Mammary epithelial cell (primary cell): ENCODE measurements at regions not wholly inside any gene's neighbourhood (a gene's known extent, or its start where the extent isn't known, plus 50 kb on each side); places are given as distances from the start of the nearest gene placed in this dataset.

Source experiments
- EZH2 ChIP-seq: IDR thresholded peaks from 2 replicates; pipeline ENCODE4 v1.6.1; 2012; ENCODE audit warnings: low read length, inconsistent platforms, borderline replicate concordance
- TF ChIP-seq, protein P1 (sequence below), 2 donors: IDR thresholded peaks in 1 of 2; conservative IDR thresholded peaks in 1 of 2; 2 replicates each; pipeline ENCODE4 v1.5.1; 2011 to 2012; ENCODE audit warnings: inconsistent platforms in 2 of 2, low read length in 2 of 2, mild to moderate bottlenecking in 2 of 2, control low read depth in 1 of 2, low read depth in 1 of 2; ENCODE audit not compliant: insufficient read depth in 1 of 2; ENCODE audit errors: extremely low read depth in 1 of 2

DNA sequence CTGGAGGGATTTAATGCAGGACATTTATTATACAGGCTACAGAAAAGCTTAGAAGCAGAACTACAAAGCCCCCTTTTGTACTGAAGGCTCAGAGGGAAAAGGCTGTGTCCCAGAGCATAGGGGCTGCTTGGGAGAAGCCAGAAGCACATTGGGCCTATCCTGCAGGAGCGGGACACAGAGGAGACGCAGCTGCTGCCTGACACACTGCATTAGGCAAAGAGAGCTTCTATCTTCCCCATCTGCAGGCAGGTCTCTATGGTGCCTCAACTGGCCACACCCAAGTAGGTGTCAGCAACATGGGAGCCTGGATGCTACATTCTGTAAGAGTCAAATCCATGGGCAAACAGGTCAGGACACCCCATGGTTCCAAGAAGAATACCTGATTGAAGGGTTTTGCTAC, 595.9 kb downstream of the AJAP1 start:
- TF ChIP-seq, protein P1, sequence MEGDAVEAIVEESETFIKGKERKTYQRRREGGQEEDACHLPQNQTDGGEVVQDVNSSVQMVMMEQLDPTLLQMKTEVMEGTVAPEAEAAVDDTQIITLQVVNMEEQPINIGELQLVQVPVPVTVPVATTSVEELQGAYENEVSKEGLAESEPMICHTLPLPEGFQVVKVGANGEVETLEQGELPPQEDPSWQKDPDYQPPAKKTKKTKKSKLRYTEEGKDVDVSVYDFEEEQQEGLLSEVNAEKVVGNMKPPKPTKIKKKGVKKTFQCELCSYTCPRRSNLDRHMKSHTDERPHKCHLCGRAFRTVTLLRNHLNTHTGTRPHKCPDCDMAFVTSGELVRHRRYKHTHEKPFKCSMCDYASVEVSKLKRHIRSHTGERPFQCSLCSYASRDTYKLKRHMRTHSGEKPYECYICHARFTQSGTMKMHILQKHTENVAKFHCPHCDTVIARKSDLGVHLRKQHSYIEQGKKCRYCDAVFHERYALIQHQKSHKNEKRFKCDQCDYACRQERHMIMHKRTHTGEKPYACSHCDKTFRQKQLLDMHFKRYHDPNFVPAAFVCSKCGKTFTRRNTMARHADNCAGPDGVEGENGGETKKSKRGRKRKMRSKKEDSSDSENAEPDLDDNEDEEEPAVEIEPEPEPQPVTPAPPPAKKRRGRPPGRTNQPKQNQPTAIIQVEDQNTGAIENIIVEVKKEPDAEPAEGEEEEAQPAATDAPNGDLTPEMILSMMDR (conservative IDR thresholded peaks at IDR 0.05 in 1 of 2, IDR thresholded peaks at IDR 0.05 in 1 of 2; ENCODE audit: extremely low read depth in 1 of 2, insufficient read depth in 1 of 2, low read depth in 1 of 2, low read length in 2 of 2): no peak
- TF ChIP-seq EZH2: no peak
